COLO668 (cell line): ENCODE measurements at regions not wholly inside any gene's neighbourhood (a gene's known extent, or its start where the extent isn't known, plus 50 kb on each side); places are given as distances from the start of the nearest gene placed in this dataset.

ENCODE experiments used
- DNase-seq: peaks from one replicate; lab custom pipeline; 2025; ENCODE audit not compliant: unreplicated experiment; lab: John Stamatoyannopoulos, UW

DNA sequence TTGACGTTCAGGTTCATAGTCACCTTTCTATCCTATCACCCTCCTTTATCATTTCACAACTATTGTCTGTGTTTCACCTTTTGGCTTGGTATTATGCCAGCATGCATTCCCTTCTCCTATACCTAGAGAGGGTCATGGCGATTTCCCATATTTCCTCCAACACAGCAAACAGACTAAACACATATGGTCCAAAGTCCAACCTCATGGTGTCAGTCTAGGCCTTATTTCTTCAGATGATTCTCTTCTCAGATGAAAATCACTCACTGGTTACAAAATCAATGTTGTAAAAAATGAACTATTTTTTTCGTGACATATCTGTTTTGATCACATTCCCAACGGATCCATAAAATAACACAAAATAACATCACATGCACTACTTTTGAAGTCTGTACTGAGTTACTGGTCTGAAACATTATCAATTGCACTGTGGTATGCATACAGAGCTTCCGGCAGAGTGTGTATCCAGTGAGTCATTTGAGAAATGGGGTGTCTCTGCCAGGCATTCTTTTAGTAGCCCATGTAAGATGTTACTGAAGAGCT lies 204.8 kb upstream of the GALNT5 start:
- DNase-seq = no peak

- no peak for DNase-seq
Measured at GRCh38 chr2:157053876-157054275, 203.6 kb upstream of the GALNT5 start.

DNA sequence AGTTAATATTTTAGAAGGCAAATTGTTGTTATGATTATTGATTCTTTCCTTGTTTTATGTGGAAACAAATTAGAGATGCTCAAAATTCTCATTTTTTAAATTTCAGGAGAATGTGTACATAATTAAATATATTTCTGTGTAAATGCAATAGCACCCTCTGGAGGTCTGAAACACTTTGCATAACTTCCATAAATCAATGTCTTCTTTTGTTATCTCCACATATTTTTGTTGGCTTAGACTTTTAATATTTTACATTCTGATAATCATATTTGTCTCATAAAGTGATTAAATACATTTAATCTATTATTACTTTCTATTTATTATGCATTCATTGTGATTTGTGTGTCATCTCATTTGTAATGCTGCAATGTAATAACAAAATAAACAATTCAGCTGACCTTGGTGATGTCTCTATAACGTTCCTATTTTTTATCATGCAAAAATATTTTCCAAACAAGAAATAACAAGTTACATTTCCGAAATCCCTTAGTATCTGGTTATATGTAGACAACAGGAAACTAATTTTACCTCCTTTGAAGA lies 201.8 kb upstream of the GALNT5 start:
- no peak for DNase-seq

- DNase-seq = no peak
Measured at GRCh38 chr2:157056200-157056676, 201.3 kb upstream of the GALNT5 start.

- no peak for DNase-seq
Measured at GRCh38 chr2:157058161-157058560, 199.3 kb upstream of the GALNT5 start.

DNA sequence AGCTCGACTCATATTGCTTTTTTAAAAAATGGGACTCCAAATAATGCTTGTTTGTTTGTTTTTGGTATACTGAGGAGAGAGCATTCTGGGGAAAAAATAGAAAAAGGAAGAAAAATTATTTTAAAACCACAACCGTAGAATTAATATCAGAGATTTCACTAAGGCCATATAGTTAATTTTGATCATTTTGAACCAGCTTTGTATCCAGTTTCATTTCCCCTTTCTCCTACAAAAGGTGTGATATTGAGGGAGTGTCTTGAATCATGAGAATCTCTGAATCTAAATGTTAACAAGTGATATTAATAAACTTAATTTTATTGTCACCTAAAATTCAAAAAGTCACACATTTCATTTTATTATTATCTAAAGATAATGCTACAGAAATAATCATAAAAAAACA lies 198.5 kb upstream of the GALNT5 start:
- no peak for DNase-seq

DNA sequence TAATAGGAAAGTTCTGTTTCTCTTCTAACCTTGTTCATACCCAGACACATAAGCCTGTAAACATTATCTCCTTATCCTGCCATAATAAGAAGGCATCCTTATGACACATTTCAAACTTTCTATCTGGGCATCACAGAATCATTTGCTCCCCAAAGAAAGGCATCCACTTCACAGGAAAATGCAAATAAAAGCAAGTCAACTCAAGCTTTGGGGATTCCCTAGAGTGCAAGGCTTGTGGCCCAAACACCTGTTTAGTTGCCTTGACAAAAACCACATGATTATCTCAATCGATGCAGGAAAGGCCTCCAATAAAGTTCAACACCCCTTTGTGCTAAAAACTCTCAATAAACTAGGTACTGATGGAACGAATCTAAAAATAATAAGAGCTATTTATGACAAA lies 195.7 kb upstream of the GALNT5 start:
- DNase-seq = no peak

- DNase-seq = no peak
Measured at GRCh38 chr2:157067562-157067961, 189.9 kb upstream of the GALNT5 start.

- no peak for DNase-seq
Measured at GRCh38 chr2:157068237-157068636, 189.3 kb upstream of the GALNT5 start.

DNA sequence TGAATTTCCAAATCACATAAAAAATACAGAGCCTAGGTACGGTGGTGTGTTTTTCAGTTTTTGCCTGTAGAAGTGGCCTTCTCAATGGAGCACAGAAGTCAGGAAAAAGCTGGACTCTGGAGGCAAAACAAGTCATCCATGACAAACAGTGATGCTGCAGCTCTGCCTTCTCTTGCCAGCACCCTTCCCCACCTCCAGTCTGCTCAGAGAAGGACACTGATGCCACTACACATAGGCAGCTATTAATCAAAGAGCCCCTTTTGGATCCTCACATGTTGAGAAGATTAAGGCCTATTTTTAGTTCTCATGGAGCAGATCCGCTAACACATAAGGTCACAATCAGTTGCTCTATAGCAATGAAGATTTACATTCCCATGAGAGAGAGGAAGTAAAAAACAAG lies 181.6 kb upstream of the GALNT5 start:
- DNase-seq = no peak

- no peak for DNase-seq
Measured at GRCh38 chr2:157076526-157077161, 180.9 kb upstream of the GALNT5 start.

DNA sequence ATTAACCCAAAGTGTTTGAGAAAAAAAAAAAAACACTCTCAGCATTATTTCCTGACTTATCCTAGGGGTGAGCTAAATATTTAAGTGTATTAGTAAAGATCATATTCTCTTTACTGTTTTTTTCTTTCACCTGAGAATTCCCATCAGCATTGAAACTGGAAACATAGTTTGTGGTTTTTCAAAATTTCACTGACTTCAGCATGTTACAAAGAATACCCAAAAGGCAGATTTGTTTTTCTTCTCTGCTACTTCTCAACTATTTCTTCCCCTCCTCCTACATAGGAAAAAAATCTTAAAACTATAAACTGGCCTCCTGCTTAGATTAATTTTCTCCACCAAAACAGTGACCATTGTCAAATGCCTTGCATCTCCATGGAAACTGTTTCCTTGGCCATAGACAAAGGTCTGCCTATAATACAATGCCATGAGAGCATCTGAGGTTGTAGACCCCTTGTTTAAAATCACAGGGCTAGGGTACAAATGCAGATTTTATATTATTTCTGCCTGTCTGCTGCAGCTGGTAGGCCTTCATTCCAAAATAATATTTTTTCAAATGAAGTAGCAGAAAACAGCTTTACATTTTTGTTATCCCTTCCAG lies 179.7 kb upstream of the GALNT5 start:
- no peak for DNase-seq

DNA sequence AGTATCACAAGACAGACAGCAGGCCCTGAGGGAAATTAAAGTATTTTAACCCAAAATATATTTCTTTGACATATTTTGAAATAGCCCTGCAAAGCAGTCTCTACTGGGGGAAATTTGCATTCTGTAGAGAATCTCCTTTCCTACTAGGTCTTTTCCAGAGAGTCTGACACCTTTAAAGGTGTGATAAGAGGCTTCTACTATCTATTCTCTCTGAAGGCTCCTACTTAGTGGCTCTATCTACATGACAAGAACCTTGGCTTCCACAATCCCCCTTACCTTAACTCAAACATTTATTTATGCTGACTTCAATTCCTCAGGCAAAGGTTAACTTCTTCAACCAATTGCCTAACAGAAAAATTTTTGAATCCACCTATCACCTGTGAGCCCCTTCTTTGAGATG lies 174.6 kb upstream of the GALNT5 start:
- DNase-seq = no peak

DNA sequence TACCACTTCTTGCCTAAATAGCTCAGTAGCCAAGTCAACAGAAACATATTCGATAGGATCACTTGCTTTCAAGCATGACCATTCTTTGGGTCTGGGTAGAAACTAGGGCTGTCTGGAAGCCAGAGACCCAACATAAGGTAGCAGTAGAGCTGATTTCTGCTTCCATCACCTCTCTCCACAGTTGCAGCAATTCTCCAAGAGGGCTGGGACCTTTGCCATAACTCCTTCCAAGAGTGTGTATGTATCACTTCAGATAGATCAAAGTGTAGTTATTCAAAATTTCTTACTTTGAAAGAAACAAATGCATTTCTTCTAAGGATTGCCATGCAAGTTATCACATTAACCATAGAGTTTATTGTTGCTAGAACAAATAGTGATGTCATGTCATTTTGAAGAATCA lies 172.0 kb upstream of the GALNT5 start:
- DNase-seq = no peak

GRCh38 chr2:157087373-157088002 lies 170.0 kb upstream of the GALNT5 start:
- no peak for DNase-seq

DNA sequence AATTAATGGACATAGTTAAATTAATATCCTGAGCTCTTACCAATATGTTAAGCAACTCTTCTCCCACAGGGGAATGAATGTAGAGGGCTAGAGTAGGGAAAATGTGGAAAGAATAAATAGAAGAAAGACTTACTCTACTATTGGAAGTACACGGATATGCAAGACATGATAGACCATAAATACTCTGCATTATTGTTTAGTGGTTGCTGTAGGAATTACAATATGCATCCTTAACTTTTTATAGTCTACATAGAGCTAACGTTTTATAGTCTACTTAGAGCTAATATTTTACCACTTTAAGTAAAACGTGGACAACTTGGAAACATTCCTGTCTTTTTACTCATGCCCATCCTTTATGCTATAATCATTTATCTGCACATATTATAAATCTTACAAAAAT lies 163.8 kb upstream of the GALNT5 start:
- no peak for DNase-seq

DNA sequence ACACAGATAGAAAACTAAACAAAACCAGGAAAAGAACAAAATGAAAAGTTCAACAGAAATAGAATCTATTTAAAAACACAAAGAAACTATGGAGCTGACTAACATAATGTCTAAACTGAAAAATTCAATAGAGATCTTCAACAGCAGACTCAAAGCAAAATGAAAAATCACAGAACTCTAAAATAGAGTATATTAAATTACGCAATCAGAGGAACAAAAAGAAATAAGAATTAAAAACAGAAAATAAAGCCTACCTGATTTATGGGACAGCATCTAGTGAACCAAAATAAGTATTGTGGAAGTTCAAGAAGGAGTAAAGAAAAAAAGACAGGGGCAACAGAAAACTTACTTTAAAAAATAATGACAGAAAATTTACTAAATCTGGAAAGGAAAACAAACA lies 152.1 kb upstream of the GALNT5 start:
- DNase-seq = no peak

DNA sequence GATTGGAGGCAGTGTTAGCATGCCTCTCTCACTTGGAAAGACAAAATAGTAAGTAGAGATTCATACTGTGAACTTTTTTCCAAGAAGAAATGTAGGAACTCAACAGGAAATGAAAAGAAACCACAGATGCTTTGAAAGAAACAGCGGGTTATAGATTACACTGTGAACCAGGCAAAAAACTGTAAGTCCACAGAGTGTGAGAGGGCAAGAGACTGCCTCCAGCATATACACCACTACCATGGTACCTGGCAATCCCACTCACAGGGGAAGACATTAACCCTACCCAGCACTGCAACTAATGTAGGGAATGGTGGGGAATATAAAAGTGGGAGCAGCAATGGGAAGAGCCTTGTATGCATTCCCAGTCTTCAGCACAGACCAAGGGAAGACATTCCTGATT lies 150.6 kb upstream of the GALNT5 start:
- no peak for DNase-seq

DNA sequence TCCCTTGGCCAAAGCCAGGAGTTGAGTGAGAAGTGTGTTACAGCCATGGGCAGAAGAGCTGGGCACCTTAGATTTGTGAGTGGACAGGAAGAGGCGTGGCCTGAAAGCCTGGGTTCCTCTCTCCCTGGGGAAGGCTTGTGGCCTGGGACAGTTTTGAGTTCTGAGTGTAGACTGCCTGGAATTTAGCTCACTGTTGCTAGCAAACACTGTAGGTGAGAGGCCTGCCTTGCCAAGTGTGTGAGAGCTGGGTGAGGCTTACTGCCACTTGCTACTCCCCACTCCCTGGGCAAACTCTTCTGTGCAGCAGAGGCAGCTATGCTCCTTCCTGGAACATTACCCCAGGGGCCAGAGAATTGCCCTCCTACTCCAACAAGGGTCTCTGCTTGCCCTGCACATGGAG lies 150.0 kb upstream of the GALNT5 start:
- DNase-seq = peak; percentile 42

- peak; percentile 88 for DNase-seq
Measured at GRCh38 chr2:157107877-157108276, 149.6 kb upstream of the GALNT5 start.

DNA sequence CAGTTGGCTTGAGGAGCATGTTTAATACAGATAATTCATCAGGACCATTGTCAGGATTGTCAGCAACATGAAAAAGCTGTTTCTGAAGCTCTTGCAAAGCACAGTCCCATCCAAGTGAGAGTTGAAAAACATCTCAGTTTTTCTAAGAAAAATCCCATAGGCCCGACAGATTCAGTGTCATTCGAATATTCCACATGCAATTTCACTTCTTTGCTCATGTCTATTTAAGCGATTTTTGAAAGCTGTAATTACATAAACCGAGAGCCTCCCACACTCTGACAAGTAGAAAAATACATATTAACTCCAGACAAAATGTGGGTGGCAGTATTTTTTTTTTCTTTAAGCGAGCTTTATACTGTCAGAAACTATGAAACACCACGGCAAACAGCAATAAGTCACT lies 134.7 kb upstream of the GALNT5 start:
- DNase-seq = no peak

GRCh38 chr2:157124731-157125130 lies 132.8 kb upstream of the GALNT5 start:
- DNase-seq = no peak
